ENCODE measurements at regions not wholly inside any gene's neighbourhood (a gene's known extent, or its start where the extent isn't known, plus 50 kb on each side); places are given as distances from the start of the nearest gene placed in this dataset.

- TF ChIP-seq POLR2A (IDR thresholded peaks at IDR 0.05), result no peak
- TF ChIP-seq CTCF (IDR thresholded peaks at IDR 0.05), result no peak
These were observed 60.6 kb upstream of the CDK20 start for GRCh38 chr9:88034964-88035363.

Data from thyroid gland (tissue), 4 donors.